ENCODE measurements at regions not wholly inside any gene's neighbourhood (a gene's known extent, or its start where the extent isn't known, plus 50 kb on each side); places are given as distances from the start of the nearest gene placed in this dataset.

DNA sequence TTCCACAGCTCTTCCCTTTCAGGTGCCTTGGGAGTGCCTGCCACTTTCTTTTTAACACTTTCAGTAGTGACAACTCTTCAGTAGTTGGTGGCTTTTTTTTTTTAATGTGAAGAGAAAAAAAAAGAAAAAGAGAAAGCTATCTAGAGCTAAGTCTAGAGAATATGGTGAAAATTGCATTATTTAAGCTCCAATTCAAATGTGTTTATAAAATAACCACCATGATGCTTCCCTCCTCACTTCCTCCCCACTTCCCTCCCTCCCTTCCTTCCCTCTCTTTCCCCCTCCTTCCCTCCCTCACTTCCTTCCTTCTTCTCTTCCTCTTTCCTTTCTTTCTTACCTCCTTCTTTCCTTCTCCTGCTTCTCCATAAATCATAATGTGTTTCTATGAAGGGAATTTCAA lies 456.7 kb upstream of the ACTBL2 start:
- TF ChIP-seq, protein P1, sequence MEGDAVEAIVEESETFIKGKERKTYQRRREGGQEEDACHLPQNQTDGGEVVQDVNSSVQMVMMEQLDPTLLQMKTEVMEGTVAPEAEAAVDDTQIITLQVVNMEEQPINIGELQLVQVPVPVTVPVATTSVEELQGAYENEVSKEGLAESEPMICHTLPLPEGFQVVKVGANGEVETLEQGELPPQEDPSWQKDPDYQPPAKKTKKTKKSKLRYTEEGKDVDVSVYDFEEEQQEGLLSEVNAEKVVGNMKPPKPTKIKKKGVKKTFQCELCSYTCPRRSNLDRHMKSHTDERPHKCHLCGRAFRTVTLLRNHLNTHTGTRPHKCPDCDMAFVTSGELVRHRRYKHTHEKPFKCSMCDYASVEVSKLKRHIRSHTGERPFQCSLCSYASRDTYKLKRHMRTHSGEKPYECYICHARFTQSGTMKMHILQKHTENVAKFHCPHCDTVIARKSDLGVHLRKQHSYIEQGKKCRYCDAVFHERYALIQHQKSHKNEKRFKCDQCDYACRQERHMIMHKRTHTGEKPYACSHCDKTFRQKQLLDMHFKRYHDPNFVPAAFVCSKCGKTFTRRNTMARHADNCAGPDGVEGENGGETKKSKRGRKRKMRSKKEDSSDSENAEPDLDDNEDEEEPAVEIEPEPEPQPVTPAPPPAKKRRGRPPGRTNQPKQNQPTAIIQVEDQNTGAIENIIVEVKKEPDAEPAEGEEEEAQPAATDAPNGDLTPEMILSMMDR (IDR thresholded peaks at IDR 0.05), result no peak
- no peak for TF ChIP-seq POLR2A (IDR thresholded peaks at IDR 0.05)
- no peak for TF ChIP-seq POLR2AphosphoS5 (IDR thresholded peaks at IDR 0.05)
- TF ChIP-seq EP300 (IDR thresholded peaks at IDR 0.05), result no peak
